GM13976 (cell line): ENCODE measurements at regions not wholly inside any gene's neighbourhood (a gene's known extent, or its start where the extent isn't known, plus 50 kb on each side); places are given as distances from the start of the nearest gene placed in this dataset.
"Not testable (repeated sequence)": the region's sequence is repeated elsewhere in the genome, so short reads cannot be mapped to it uniquely, and the experiment has no call there.

Source experiments
- DNase-seq: peaks from one replicate; pipeline ENCODE4 v3.0.0; 2012; ENCODE audit warnings: low spot score
- in situ Hi-C: fragments of 300-500 bp; cut with MboI; formaldehyde crosslinking; loops from one replicate; pipeline ENCODE4 v1.12.0; 2022; ENCODE audit warnings: low sequenced_read_pairs, mixed read lengths, inconsistent platforms; ENCODE audit not compliant: unreplicated experiment
- TF ChIP-seq, protein P1 (sequence below): IDR thresholded peaks from 2 replicates; pipeline ENCODE4 v1.5.1; 2012; ENCODE audit warnings: borderline replicate concordance, mild to moderate bottlenecking; ENCODE audit not compliant: insufficient read depth; ENCODE audit errors: extremely low read depth, missing control alignments, control extremely low read depth

DNA sequence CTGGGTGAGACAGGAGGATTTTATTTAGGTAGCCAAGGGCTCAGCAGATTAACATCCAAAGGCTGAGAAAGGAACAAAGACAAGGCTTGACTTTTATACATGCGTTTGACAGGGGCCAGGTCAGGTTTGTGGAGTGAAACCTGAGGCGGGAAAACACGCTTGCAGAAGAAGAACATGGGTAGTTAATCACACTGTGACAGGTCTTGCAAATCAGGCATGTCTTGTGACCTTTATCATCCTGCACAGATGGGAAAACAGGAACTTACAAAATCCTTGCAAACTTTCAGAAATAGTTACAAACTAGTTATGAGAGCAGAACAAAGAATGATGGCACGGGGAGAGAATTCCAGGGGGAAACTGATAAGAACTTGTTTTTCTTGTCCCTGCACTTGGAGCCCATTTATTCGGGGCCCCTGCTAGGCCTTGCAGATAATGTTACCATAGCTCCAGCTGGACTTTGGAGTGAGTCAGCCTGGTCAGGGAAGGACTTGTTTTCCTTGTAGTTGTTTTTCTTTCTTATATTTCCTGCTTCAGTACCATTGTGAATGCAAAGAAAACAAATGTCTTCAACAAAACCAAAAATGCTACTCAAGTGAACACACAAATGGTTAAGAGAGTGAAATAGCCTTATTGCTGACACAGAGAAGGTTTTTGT lies 965.9 kb upstream of the ROBO1 start:
- in situ Hi-C loops = no loop called here
- DNase-seq = no peak
- TF ChIP-seq, protein P1, sequence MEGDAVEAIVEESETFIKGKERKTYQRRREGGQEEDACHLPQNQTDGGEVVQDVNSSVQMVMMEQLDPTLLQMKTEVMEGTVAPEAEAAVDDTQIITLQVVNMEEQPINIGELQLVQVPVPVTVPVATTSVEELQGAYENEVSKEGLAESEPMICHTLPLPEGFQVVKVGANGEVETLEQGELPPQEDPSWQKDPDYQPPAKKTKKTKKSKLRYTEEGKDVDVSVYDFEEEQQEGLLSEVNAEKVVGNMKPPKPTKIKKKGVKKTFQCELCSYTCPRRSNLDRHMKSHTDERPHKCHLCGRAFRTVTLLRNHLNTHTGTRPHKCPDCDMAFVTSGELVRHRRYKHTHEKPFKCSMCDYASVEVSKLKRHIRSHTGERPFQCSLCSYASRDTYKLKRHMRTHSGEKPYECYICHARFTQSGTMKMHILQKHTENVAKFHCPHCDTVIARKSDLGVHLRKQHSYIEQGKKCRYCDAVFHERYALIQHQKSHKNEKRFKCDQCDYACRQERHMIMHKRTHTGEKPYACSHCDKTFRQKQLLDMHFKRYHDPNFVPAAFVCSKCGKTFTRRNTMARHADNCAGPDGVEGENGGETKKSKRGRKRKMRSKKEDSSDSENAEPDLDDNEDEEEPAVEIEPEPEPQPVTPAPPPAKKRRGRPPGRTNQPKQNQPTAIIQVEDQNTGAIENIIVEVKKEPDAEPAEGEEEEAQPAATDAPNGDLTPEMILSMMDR = no peak

DNA sequence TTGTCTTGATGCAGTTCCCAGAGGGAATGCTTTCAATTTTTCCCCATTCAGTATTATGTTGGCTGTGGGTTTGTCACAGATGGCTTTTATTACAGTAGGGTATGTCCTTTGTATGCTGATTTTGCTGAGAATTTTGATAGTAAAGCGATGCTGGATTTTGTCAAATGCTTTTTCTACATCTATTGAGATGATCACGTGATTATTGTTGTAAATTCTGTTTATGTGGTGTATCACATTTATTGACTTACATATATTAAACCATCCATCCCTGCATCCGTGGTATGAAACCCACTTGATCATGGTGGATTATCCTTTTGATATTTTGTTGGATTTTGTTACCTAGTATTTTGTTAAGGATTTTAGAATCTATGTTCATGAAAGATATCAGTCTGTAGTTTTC lies 959.8 kb upstream of the ROBO1 start:
- in situ Hi-C loops, DNase-seq: not testable (repeated sequence)

DNA sequence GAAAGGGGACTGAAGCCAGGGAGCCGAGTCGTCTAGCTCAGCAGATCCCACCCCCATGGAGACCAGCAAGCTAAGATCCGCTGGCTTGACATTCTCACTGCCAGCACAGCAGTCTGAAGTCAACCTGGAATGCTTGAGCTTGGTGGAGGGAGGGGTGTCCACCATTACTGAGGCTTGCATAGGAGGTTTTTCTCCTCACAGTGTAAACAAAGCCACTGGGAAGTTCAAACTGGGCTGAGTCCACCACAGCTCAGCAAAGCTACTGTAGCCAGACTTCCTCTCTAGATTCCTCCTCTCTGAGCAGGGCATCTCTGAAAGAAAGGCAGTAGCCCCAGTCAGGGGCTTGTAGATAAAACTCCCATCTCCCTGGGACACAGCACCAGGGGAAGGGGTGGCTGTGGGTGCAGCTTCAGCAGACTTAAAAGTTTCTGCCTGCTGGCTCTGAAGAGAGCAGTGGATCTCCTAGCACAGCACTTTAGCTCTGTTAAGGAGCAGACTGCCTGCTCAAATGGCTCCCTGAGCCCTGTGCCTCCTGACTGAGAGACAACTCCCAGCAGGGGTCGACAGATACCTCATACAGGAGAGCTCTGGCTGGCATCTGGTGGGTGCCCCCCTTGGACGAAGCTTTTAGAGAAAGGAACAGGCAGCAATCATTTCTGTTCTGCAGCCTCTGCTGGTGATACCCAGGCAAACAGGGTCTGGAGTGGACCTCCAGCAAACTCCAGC lies 942.0 kb upstream of the ROBO1 start:
- in situ Hi-C loops, DNase-seq: not testable (repeated sequence)

DNA sequence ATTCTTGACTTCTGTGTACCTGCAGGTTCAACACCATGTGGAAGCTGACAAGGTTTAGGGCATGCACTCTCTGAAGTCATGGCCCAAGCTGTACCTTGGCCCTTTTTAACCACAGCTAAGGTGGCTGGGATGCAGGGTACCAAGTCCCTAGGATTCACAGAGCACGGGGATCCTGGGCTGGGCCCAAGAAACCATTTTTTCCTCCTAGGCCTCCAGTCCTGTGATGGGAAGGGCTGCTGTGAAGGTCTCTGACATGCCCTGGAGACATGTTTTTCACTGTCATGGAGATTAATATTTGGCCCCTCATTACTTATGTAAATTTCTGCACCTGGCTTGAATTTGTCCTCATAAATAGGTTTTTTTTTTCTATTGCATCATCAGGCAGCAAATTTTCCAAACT lies 937.5 kb upstream of the ROBO1 start:
- no peak for DNase-seq
- in situ Hi-C loops = no loop called here

DNA sequence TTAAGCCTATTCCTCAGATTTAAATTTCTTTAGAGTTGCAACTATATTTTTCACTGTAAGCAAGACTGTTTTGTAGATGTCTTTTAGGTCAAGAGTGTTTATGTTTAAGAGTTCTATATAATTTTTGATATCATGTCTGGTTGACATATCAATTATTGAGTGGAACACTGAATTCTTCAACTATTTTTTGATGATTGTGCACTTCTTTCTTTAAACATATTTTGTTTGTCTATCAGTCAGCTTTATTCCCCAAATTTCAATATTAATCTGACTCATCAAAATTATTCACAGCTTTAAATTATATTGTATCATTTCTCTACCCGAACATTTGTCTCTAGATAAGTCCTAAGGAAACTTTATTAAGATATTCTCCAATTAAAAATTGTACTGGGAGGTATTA lies 933.6 kb upstream of the ROBO1 start:
- no peak for DNase-seq
- in situ Hi-C loops = no loop called here
- TF ChIP-seq, protein P1 = no peak

More for the DNA sequence above, 937.5 kb upstream of the ROBO1 start:
- TF ChIP-seq, protein P1 = no peak

DNA sequence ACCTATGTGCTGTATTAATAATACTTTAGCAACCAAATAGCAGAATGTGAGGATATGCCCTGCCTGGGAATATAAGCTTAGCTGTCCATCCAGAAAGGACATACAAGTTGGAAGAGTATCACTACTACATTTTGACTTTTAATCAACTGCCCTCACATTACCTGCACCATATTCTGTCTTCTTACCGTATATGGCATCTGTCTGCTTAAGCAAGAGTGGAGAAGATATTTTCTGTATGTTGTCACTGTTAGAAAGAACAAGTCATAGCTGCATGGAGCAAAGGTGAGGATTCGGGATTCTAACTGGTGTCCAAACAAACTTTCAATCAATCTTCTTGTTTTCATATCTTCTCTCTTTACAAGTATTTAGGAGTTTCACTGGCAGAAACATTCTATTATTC lies 929.5 kb upstream of the ROBO1 start:
- TF ChIP-seq, protein P1 = no peak
- no peak for DNase-seq
- in situ Hi-C loops = no loop called here

DNA sequence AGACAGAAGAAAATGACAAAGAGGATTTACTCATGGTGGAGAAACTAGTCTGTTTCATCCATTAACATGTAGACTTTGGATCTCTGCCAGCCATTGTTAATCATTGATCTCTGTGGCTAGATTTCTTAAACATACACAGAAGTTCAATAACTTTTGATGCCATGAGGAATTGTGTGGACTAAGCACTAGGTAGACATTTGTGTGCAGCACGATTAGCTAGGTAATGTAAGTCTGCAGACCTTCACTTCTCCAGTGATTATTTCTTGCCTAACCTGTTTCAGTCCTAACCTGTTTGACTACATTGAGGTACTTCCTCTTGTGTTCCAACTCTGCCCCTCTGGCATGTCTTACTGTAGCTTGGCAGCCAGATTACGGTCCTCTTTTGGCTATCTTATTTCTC lies 928.5 kb upstream of the ROBO1 start:
- DNase-seq = no peak
- in situ Hi-C loops = no loop called here
- TF ChIP-seq, protein P1 = no peak

DNA sequence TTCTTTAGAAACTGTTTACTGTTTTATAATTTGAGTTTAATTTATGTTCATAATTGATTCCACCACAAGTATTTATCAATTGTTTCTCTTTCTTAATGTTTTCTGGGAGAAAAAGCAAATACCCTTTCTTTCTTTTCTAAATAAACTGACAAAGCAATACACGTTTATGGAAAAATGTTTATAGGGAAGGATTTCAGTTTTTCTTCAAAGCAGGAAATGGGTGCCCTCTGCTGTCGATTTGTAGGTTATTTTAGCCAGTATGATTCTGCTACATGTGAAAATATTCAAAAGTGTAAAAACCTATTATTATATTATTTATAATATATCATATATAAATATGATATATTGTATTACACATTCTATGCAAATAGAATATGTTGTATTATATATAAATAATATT lies 921.0 kb upstream of the ROBO1 start:
- no peak for DNase-seq
- TF ChIP-seq, protein P1 = no peak
- in situ Hi-C loops = no loop called here
